GM19238 (cell line): ENCODE measurements at regions not wholly inside any gene's neighbourhood (a gene's known extent, or its start where the extent isn't known, plus 50 kb on each side); places are given as distances from the start of the nearest gene placed in this dataset.
"Not testable (repeated sequence)": the region's sequence is repeated elsewhere in the genome, so short reads cannot be mapped to it uniquely, and the experiment has no call there.

Source experiments
- DNase-seq: peaks from one replicate; pipeline ENCODE4 v3.0.0; 2011; ENCODE audit warnings: low spot score; ENCODE audit not compliant: insufficient read length

- no peak for DNase-seq
These were observed 320.0 kb upstream of the NT5E start for GRCh38 chr6:85129881-85130280.

GRCh38 chr6:85128781-85129180, 321.1 kb upstream of the NT5E start:
- DNase-seq = no peak

GRCh38 chr6:85128256-85128655, 321.6 kb upstream of the NT5E start:
- DNase-seq = not testable (repeated sequence)

- DNase-seq = no peak
These were observed 322.1 kb upstream of the NT5E start for GRCh38 chr6:85127696-85128243.

GRCh38 chr6:85127168-85127498, 322.8 kb upstream of the NT5E start:
- DNase-seq = no peak

GRCh38 chr6:85126485-85127167, 323.3 kb upstream of the NT5E start:
- no peak for DNase-seq

GRCh38 chr6:85125526-85125925, 324.4 kb upstream of the NT5E start:
- no peak for DNase-seq

- no peak for DNase-seq
These were observed 325.2 kb upstream of the NT5E start for GRCh38 chr6:85124472-85125354.

GRCh38 chr6:85121158-85121557, 328.7 kb upstream of the NT5E start:
- no peak for DNase-seq

GRCh38 chr6:85118652-85119235, 331.1 kb upstream of the NT5E start:
- DNase-seq = no peak

- no peak for DNase-seq
These were observed 331.6 kb upstream of the NT5E start for GRCh38 chr6:85118233-85118632.

- no peak for DNase-seq
These were observed 333.4 kb upstream of the NT5E start for GRCh38 chr6:85116475-85116874.

- no peak for DNase-seq
These were observed 334.0 kb upstream of the NT5E start for GRCh38 chr6:85115876-85116275.

- DNase-seq = no peak
These were observed 334.5 kb upstream of the NT5E start for GRCh38 chr6:85115376-85115775.

- DNase-seq = no peak
These were observed 335.3 kb upstream of the NT5E start for GRCh38 chr6:85114581-85114935.

- no peak for DNase-seq
These were observed 335.8 kb upstream of the NT5E start for GRCh38 chr6:85113934-85114580.

- no peak for DNase-seq
These were observed 337.3 kb upstream of the NT5E start for GRCh38 chr6:85112540-85112939.

GRCh38 chr6:85111481-85112011, 338.3 kb upstream of the NT5E start:
- DNase-seq = no peak

- no peak for DNase-seq
These were observed 338.9 kb upstream of the NT5E start for GRCh38 chr6:85110943-85111342.

- no peak for DNase-seq
These were observed 342.2 kb upstream of the NT5E start for GRCh38 chr6:85107701-85108100.

- DNase-seq = no peak
These were observed 332.6 kb upstream of the TBX18 start for GRCh38 chr6:85096976-85097375.

GRCh38 chr6:85092226-85092625, 327.8 kb upstream of the TBX18 start:
- no peak for DNase-seq
